Stomach (tissue), 8 donors: ENCODE measurements at regions not wholly inside any gene's neighbourhood (a gene's known extent, or its start where the extent isn't known, plus 50 kb on each side); places are given as distances from the start of the nearest gene placed in this dataset.
"Not testable (repeated sequence)": the region's sequence is repeated elsewhere in the genome, so short reads cannot be mapped to it uniquely, and the experiment has no call there.

Experiments
- DNase-seq, 2 donors: peaks; one replicate each; pipeline versions ENCODE4 v3.0.0 to v3.0.0-alpha.2; 2013 to 2019
- H3K27ac ChIP-seq, 5 donors: fragments of 200-600 bp in 4 of 5; sonication (generic) in 4 of 5; one replicate each; pipeline ENCODE4 v1.5.1; 2013 to 2019; ENCODE audit warnings: mild to moderate bottlenecking in 1 of 5, moderate library complexity in 1 of 5
- H3K27me3 ChIP-seq, 3 donors: fragments of 200-600 bp; sonication (generic); one replicate each; pipeline ENCODE4 v1.5.1; 2017 to 2019; ENCODE audit warnings: mixed run types in 1 of 3
- H3K36me3 ChIP-seq, 4 donors: fragments of 200-600 bp; sonication (generic); 1 replicate in 3 of 4; 2 replicates in 1 of 4; pipeline ENCODE4 v1.5.1; 2016 to 2019
- H3K4me1 ChIP-seq, 4 donors: fragments of 200-600 bp; sonication (generic); one replicate each; pipeline ENCODE4 v1.5.1; 2016 to 2019
- H3K4me3 ChIP-seq, 4 donors: fragments of 200-600 bp; sonication (generic) in 3 of 4; one replicate each; pipeline ENCODE4 v1.5.1; 2016 to 2019; ENCODE audit warnings: mild to moderate bottlenecking in 1 of 4
- H3K9me3 ChIP-seq, 4 donors: fragments of 200-600 bp; sonication (generic); one replicate each; pipeline ENCODE4 v1.5.1; 2016 to 2019
- CTCF ChIP-seq, 7 experiments: fragments of 450-650 bp in 4 of 7; fragments of 200-600 bp in 3 of 7; sonication (generic) in 3 of 7; IDR thresholded peaks; one replicate each; pipeline ENCODE4 v1.5.1; 2016 to 2019; ENCODE audit warnings: antibody characterized with exemption in 7 of 7, control low read depth in 2 of 7, mild to moderate bottlenecking in 1 of 7
- EP300 ChIP-seq: sonication (generic); formaldehyde crosslinking; IDR thresholded peaks from one replicate; pipeline ENCODE4 v1.6.1; 2017; ENCODE audit warnings: antibody characterized with exemption
- POLR2A ChIP-seq, 4 donors: fragments of 450-650 bp; IDR thresholded peaks; one replicate each; pipeline ENCODE4 v1.6.1; 2016; ENCODE audit warnings: antibody characterized with exemption in 4 of 4, control low read depth in 2 of 4, mild to moderate bottlenecking in 1 of 4, moderate library complexity in 1 of 4
- POLR2AphosphoS5 ChIP-seq, 3 donors: sonication (generic); formaldehyde crosslinking; IDR thresholded peaks; one replicate each; pipeline ENCODE4 v1.6.1; 2016; ENCODE audit warnings: antibody characterized with exemption in 3 of 3
- WGBS, 5 donors: extraction: QIAGEN DNeasy Blood & Tissue Kit in 3 of 5; methylation state at CpG; one replicate each; pipeline versions ENCODE4 v1.1.5 to v1.1.7; 2013 to 2018; 5-methylcytosine and 5-hydroxymethylcytosine counted together
- intact Hi-C: fragments of 100-400 bp; cut with DNase I; formaldehyde crosslinking; loops from one replicate; pipeline ENCODE4 v1.15.1; 2023; ENCODE audit warnings: low total_unique reads
- donor health status: healthy with polysubstance abuse.
- donor health status: Bipolar disorder and iron deficiency.
- donor health status: healthy.

GRCh38 chr14:27817746-27818430 is 948.7 kb upstream of the FOXG1 start:
- H3K27me3 ChIP-seq, H3K4me1 ChIP-seq, DNase-seq, H3K4me3 ChIP-seq, H3K9me3 ChIP-seq, intact Hi-C loops, H3K27ac ChIP-seq, H3K36me3 ChIP-seq: not testable (repeated sequence)
- WGBS, 5 donors, result 69 to 77% (median 75%) methylated on average over 4 of the region's 4 CpGs

GRCh38 chr14:27826149-27826548 is 940.4 kb upstream of the FOXG1 start:
- intact Hi-C loops, H3K9me3 ChIP-seq, H3K27me3 ChIP-seq, H3K4me1 ChIP-seq, H3K4me3 ChIP-seq, H3K27ac ChIP-seq, H3K36me3 ChIP-seq: not testable (repeated sequence)
- DNase-seq, result peak in 1 of 2 donors; percentile 15
- 57 to 71% (median 66%) methylated on average over 4 of the region's 4 CpGs for WGBS, 5 donors

DNA sequence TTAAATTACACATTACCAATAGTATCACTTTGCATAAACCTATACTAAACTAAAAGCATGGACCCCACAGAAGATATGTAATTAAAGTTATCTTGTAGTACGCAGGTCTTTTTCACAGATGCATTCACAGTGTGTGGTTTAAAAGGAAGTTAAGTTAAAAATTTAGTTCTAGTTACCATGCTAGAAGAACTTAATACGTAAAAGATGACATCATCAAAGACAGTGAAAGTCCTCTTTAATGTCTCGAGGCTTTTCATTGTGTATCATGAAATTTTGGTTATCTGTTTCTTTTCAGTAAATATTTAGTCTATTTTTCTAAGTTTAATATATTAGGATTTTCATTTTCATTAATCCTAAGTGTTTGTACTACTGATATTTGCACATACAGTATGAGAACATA is 934.6 kb upstream of the FOXG1 start:
- H3K36me3 ChIP-seq, H3K4me1 ChIP-seq, H3K9me3 ChIP-seq, H3K4me3 ChIP-seq, H3K27ac ChIP-seq, DNase-seq, H3K27me3 ChIP-seq, intact Hi-C loops: not testable (repeated sequence)
- WGBS, 5 donors, result 76 to 81% (median 79%) methylated on average over 3 of the region's 3 CpGs

DNA sequence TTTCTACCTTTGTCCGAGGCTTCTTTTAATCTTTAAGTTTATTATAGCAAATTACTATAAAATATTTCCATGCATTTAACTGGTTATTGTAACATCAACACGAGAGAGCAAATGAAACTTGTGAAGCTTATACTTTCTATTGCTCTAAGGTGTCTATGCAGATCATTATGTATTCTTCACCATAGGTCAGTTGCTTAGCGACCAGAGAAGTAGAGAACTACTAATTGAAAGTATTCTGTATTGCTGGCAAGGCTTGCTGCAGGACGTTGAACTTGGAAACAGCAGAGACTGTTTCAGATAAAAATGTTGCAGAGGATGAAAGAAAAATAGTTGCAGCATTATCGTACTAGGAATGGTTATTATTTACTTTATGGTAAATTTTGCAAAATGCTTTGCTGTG is 933.6 kb upstream of the FOXG1 start:
- H3K27ac ChIP-seq, DNase-seq, H3K4me3 ChIP-seq, intact Hi-C loops, H3K27me3 ChIP-seq, H3K4me1 ChIP-seq, H3K36me3 ChIP-seq, H3K9me3 ChIP-seq: not testable (repeated sequence)
- 52 to 68% (median 59%) methylated on average over 5 of the region's 5 CpGs for WGBS, 5 donors

- Histone ChIP-seq H3K36me3 (no peaks in the 10 kb centered on the region), H3K4me3 (no peak overlapping the region), H3K4me1 (no peaks in the 10 kb centered on the region), H3K27me3 (no peaks in the 10 kb centered on the region), H3K9me3 (no peaks in the 10 kb centered on the region), H3K27ac (no peak overlapping the region)
- intact Hi-C loops, result no loop called here
- no peak for DNase-seq
- no peak for TF ChIP-seq POLR2A (IDR thresholded peaks at IDR 0.05)
- no peak for TF ChIP-seq CTCF (IDR thresholded peaks at IDR 0.05)
- no peak for TF ChIP-seq POLR2AphosphoS5 (IDR thresholded peaks at IDR 0.05)
- TF ChIP-seq EP300, result no peak
Observed at GRCh38 chr14:27836386-27836785, 930.2 kb upstream of the FOXG1 start.

GRCh38 chr14:27845241-27845850 is 921.2 kb upstream of the FOXG1 start:
- Histone ChIP-seq H3K9me3 (peaks cover 0 to 30% (median 17%) of the 10 kb centered on the region in 4 donors), H3K36me3 (no peaks in the 10 kb centered on the region), H3K27me3 (no peaks in the 10 kb centered on the region), H3K4me3 (no peak overlapping the region), H3K4me1 (no peaks in the 10 kb centered on the region), H3K27ac (no peak overlapping the region)
- 94 to 99% (median 96%) methylated on average over 29 to 54 of the region's 54 CpGs for WGBS, 5 donors
- DNase-seq, result no peak
- intact Hi-C loops, result no loop called here
- TF ChIP-seq CTCF (IDR thresholded peaks at IDR 0.05) (no peak), POLR2A (IDR thresholded peaks at IDR 0.05) (no peak), POLR2AphosphoS5 (IDR thresholded peaks at IDR 0.05) (no peak), EP300 (no peak)
